Stomach (tissue), 8 donors: ENCODE measurements at regions not wholly inside any gene's neighbourhood (a gene's known extent, or its start where the extent isn't known, plus 50 kb on each side); places are given as distances from the start of the nearest gene placed in this dataset.

Experiments
- DNase-seq, 2 donors: peaks; one replicate each; pipeline versions ENCODE4 v3.0.0 to v3.0.0-alpha.2; 2013 to 2019
- H3K27ac ChIP-seq, 5 donors: fragments of 200-600 bp in 4 of 5; sonication (generic) in 4 of 5; one replicate each; pipeline ENCODE4 v1.5.1; 2013 to 2019; ENCODE audit warnings: mild to moderate bottlenecking in 1 of 5, moderate library complexity in 1 of 5
- H3K27me3 ChIP-seq, 3 donors: fragments of 200-600 bp; sonication (generic); one replicate each; pipeline ENCODE4 v1.5.1; 2017 to 2019; ENCODE audit warnings: mixed run types in 1 of 3
- H3K36me3 ChIP-seq, 4 donors: fragments of 200-600 bp; sonication (generic); 1 replicate in 3 of 4; 2 replicates in 1 of 4; pipeline ENCODE4 v1.5.1; 2016 to 2019
- H3K4me1 ChIP-seq, 4 donors: fragments of 200-600 bp; sonication (generic); one replicate each; pipeline ENCODE4 v1.5.1; 2016 to 2019
- H3K4me3 ChIP-seq, 4 donors: fragments of 200-600 bp; sonication (generic) in 3 of 4; one replicate each; pipeline ENCODE4 v1.5.1; 2016 to 2019; ENCODE audit warnings: mild to moderate bottlenecking in 1 of 4
- H3K9me3 ChIP-seq, 4 donors: fragments of 200-600 bp; sonication (generic); one replicate each; pipeline ENCODE4 v1.5.1; 2016 to 2019
- CTCF ChIP-seq, 7 experiments: fragments of 450-650 bp in 4 of 7; fragments of 200-600 bp in 3 of 7; sonication (generic) in 3 of 7; IDR thresholded peaks; one replicate each; pipeline ENCODE4 v1.5.1; 2016 to 2019; ENCODE audit warnings: antibody characterized with exemption in 7 of 7, control low read depth in 2 of 7, mild to moderate bottlenecking in 1 of 7
- EP300 ChIP-seq: sonication (generic); formaldehyde crosslinking; IDR thresholded peaks from one replicate; pipeline ENCODE4 v1.6.1; 2017; ENCODE audit warnings: antibody characterized with exemption
- POLR2A ChIP-seq, 4 donors: fragments of 450-650 bp; IDR thresholded peaks; one replicate each; pipeline ENCODE4 v1.6.1; 2016; ENCODE audit warnings: antibody characterized with exemption in 4 of 4, control low read depth in 2 of 4, mild to moderate bottlenecking in 1 of 4, moderate library complexity in 1 of 4
- POLR2AphosphoS5 ChIP-seq, 3 donors: sonication (generic); formaldehyde crosslinking; IDR thresholded peaks; one replicate each; pipeline ENCODE4 v1.6.1; 2016; ENCODE audit warnings: antibody characterized with exemption in 3 of 3
- WGBS, 5 donors: extraction: QIAGEN DNeasy Blood & Tissue Kit in 3 of 5; methylation state at CpG; one replicate each; pipeline versions ENCODE4 v1.1.5 to v1.1.7; 2013 to 2018; 5-methylcytosine and 5-hydroxymethylcytosine counted together
- intact Hi-C: fragments of 100-400 bp; cut with DNase I; formaldehyde crosslinking; loops from one replicate; pipeline ENCODE4 v1.15.1; 2023; ENCODE audit warnings: low total_unique reads
- donor health status: healthy with polysubstance abuse.
- donor health status: Bipolar disorder and iron deficiency.
- donor health status: healthy.

GRCh38 chr1:216778737-216779136 lies 55.5 kb upstream of the ESRRG start:
- H3K27me3 ChIP-seq = no peaks in the 10 kb centered on the region
- H3K4me1 ChIP-seq = no peaks in the 10 kb centered on the region
- H3K27ac ChIP-seq = no peak overlapping the region
- H3K9me3 ChIP-seq = no peaks in the 10 kb centered on the region
- WGBS, 5 donors = 1 to 92% (median 46%) methylated on average over 1 of the region's 1 CpG
- H3K4me3 ChIP-seq = no peak overlapping the region
- TF ChIP-seq CTCF (IDR thresholded peaks at IDR 0.05) (no peak), POLR2AphosphoS5 (IDR thresholded peaks at IDR 0.05) (no peak), EP300 (no peak), POLR2A (IDR thresholded peaks at IDR 0.05) (no peak)
- intact Hi-C loops = no loop called here
- no peak for DNase-seq
- no peaks in the 10 kb centered on the region for H3K36me3 ChIP-seq

GRCh38 chr1:216777148-216777547 lies 53.9 kb upstream of the ESRRG start:
- intact Hi-C loops = no loop called here
- TF ChIP-seq CTCF (IDR thresholded peaks at IDR 0.05) (no peak), EP300 (no peak), POLR2A (IDR thresholded peaks at IDR 0.05) (no peak)
- Histone ChIP-seq H3K9me3 (no peaks in the 10 kb centered on the region), H3K4me1 (no peaks in the 10 kb centered on the region), H3K27me3 (no peaks in the 10 kb centered on the region), H3K27ac (no peak overlapping the region), H3K4me3 (no peak overlapping the region), H3K36me3 (no peaks in the 10 kb centered on the region)
- no peak for DNase-seq
- WGBS, 5 donors = 91 to 96% (median 94%) methylated on average over 5 of the region's 5 CpGs
